GM18505 (cell line): ENCODE measurements at regions not wholly inside any gene's neighbourhood (a gene's known extent, or its start where the extent isn't known, plus 50 kb on each side); places are given as distances from the start of the nearest gene placed in this dataset.
"Not testable (repeated sequence)": the region's sequence is repeated elsewhere in the genome, so short reads cannot be mapped to it uniquely, and the experiment has no call there.

Source experiments
- ATAC-seq: cut with Tn5 transposase; IDR thresholded peaks from one replicate; pipeline ENCODE4 v1.9.1; 2021; ENCODE audit not compliant: unreplicated experiment
- POLR2A ChIP-seq: IDR thresholded peaks from 4 replicates; pipeline ENCODE4 v1.6.1; 2011; ENCODE audit warnings: borderline replicate concordance; ENCODE audit not compliant: insufficient read depth, insufficient read length; ENCODE audit errors: extremely low read depth

- ATAC-seq: no peak
Measured at GRCh38 chr4:107442538-107443111, 277.4 kb downstream of the PAPSS1 start.

DNA sequence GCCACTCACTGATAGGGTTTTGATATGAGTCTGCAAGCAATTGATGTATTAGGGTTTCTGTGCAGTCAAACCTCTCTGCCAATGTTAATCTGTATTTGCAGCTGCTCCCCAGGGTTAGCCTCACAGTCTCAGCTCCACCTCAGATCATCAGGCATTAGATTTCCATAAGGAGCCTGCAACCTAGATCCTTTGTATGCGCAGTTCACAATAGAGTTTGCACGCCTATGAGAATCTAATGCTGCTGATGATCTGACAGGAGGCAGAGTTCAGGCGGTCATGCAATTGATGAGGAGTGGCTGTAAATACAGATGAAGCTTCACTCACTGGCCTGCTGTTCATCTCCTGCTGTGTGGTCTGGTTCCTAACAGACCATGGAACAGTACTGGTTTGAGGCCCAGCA is 280.6 kb downstream of the PAPSS1 start:
- TF ChIP-seq POLR2A: no peak
- no peak for ATAC-seq

More at GRCh38 chr4:107442538-107443111, 277.4 kb downstream of the PAPSS1 start:
- TF ChIP-seq POLR2A: no peak

GRCh38 chr4:107436471-107436870 is 283.6 kb downstream of the PAPSS1 start:
- ATAC-seq: not testable (repeated sequence)

DNA sequence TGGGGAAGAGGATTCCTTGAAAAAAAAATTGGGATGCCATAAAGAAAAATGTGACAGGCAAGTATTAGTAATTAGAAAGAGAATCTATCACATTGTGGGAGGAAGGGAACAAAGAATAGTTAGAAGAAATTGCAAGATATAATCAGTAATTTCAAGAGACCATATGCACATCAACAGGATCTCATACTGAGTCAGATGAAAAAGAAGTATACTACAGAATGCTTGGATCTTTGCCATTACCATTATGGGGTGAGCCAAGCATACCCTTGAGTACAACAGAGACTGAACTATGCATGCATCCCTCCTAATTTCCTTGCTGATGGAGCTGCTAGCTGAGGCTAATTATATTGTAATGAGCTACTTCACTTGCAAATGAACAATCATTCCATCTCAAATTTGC is 287.6 kb downstream of the PAPSS1 start:
- no peak for ATAC-seq
- no peak for TF ChIP-seq POLR2A

- no peak for TF ChIP-seq POLR2A
Measured at GRCh38 chr4:107423677-107424405, 296.2 kb downstream of the PAPSS1 start.

DNA sequence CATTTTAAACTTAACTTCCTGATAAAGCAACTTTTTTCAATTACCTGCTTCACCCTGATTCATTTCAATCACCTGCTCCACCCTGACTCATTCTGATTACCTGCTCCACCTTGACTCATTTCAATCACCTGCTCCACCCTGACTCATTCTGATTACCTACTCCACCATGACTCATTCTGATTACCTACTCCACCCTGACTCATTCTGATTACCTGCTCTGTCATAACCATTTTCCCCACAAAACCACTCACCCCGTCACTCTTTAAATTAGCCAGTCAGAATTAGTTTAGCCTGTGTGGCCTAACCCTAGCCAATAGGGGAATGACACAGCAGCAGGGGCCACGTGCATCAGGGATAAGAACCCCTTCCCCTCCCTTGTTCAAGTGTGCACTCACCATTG is 300.5 kb downstream of the PAPSS1 start:
- ATAC-seq: not testable (repeated sequence)

More at GRCh38 chr4:107423677-107424405, 296.2 kb downstream of the PAPSS1 start:
- no peak for ATAC-seq

GRCh38 chr4:107419052-107419451 is 301.0 kb downstream of the PAPSS1 start:
- ATAC-seq: no peak
- TF ChIP-seq POLR2A: no peak

DNA sequence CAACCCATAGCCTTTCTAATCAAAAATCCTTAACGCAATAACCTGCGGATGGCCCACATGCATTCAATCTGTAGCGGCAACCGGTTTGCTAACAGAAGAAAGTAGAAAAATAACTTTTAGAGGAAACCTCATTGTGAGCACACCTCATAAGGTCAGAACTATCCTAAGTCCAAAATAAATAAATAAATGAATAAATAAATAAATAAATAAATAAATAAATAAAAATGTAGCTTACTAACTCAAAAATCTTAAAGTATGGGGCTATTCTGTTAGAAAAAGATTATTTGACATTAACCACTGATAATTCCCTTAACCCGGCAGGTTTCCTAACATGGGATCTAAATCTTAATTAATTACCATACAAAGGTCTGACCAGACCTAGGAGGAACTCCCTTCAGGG is 304.5 kb downstream of the PAPSS1 start:
- ATAC-seq: not testable (repeated sequence)

DNA sequence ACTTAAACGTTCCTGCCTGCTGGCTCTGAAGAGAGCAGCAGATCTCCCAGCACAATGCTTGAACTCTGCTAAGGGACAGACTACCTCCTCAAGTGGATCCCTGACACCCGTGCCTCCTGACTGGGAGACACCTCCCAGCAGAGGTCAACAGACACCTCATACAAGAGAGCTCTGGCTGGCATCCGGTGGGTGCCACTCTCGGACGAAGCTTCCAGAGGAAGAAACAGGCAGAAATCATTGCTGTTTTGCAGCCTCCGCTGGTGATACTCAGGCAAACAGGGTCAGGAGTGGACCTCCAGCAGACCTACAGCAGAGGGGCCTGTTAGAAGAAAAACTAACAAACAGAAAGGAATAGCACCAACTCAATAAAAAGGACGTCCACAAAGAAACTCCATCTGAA is 310.2 kb downstream of the PAPSS1 start:
- ATAC-seq: not testable (repeated sequence)

- TF ChIP-seq POLR2A: no peak
- ATAC-seq: no peak
Measured at GRCh38 chr4:107408968-107409367, 311.1 kb downstream of the PAPSS1 start.

GRCh38 chr4:107404591-107405300 is 315.3 kb downstream of the PAPSS1 start:
- TF ChIP-seq POLR2A: no peak
- ATAC-seq: no peak

DNA sequence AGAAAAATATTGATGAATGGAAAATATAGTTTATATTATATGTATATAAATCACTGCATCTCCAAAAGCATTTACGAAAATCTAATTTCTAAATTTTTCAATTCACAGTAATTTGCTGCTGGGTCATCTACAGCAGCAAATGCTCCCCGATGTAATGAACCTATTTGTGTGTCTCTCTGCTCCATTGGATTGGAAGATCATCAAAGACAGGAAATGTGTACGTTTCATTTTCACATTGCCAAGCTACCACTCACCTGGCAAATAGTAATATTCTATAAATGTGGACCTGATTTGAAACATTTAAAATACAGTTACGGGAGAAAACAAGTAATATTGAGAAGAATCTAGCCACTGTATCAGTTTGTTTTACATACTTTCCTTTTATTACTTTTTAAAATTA is 317.7 kb downstream of the PAPSS1 start:
- ATAC-seq: no peak

GRCh38 chr4:107392951-107393350 is 327.1 kb downstream of the PAPSS1 start:
- ATAC-seq: no peak
- TF ChIP-seq POLR2A: no peak

More for the DNA sequence above, 317.7 kb downstream of the PAPSS1 start:
- no peak for TF ChIP-seq POLR2A

GRCh38 chr4:107392380-107392779 is 327.7 kb downstream of the PAPSS1 start:
- no peak for ATAC-seq
- TF ChIP-seq POLR2A: no peak
